Astrocyte of the spinal cord (primary cell): ENCODE measurements at regions not wholly inside any gene's neighbourhood (a gene's known extent, or its start where the extent isn't known, plus 50 kb on each side); places are given as distances from the start of the nearest gene placed in this dataset.
A peak's percentile ranks its signal among the peaks of the same experiment; 100 is the strongest.

Experiments used
- DNase-seq: peaks from one replicate; pipeline ENCODE4 v3.0.0; 2011; ENCODE audit warnings: low read depth, low spot score
- H3K4me3 ChIP-seq: 2 replicates; pipeline ENCODE4 v1.5.1; 2011; ENCODE audit warnings: low read depth, mild to moderate bottlenecking, low read length, moderate library complexity
- CTCF ChIP-seq: IDR thresholded peaks from 2 replicates; pipeline ENCODE4 v1.5.1; 2012; ENCODE audit warnings: low read depth, mild to moderate bottlenecking, low read length, inconsistent platforms
- in situ Hi-C: cut with HindIII; loops from 2 replicates; pipeline ENCODE4 v1.10.0; 2017; ENCODE audit warnings: low sequenced_read_pairs

GRCh38 chr11:13110145-13110544, 101.0 kb downstream of the RASSF10 start:
- H3K4me3 ChIP-seq, result no peak overlapping the region
- in situ Hi-C loops, result no loop called here
- no peak for DNase-seq
- TF ChIP-seq CTCF, result no peak

DNA sequence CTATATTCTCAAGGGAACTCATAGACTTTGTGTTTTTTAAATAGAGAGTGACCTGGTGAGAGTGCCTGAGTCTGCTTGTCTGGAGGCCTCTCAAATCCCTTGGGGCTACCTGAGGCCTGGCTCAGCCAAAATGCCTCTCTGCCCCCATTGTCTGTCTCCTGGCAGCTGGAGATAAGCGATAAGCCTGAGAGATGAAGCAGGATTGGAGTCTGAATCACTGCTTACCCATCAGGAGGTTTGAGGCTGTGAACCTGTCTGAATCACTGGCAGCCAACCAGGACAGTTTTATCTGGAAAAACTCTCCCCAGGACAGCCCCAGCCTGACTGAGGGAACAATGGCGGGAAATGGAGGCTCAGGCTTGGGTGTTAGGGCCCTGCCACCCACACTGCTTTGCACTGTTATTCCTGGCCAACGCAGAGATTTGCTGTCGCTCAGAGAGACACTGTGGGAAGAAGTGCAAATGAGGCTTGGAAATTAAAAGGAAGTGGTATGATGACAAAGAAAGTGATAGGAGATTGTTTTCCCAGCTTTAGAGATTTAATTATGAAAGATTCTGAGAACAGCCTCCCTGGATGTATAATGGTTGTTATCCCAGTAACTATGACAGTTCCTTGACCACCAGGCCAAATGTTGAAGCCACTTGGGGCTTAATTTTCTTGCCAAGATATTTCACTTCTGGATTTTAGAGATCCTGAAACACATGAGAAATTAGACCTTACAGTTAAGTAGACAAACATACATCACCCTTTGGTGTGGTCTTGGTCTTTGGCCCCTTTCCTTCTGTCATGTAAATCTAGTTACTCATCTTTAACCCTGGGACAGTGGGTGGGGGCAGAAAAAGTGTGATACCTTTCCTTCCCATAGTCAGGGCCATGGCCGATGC, 102.1 kb downstream of the RASSF10 start:
- peak; percentile 40 for DNase-seq
- TF ChIP-seq CTCF, result no peak
- in situ Hi-C loops, result no loop called here
- no peak overlapping the region for H3K4me3 ChIP-seq

GRCh38 chr11:13111813-13112130, 102.7 kb downstream of the RASSF10 start:
- in situ Hi-C loops, result no loop called here
- no peak overlapping the region for H3K4me3 ChIP-seq
- DNase-seq, result no peak
- TF ChIP-seq CTCF, result no peak

DNA sequence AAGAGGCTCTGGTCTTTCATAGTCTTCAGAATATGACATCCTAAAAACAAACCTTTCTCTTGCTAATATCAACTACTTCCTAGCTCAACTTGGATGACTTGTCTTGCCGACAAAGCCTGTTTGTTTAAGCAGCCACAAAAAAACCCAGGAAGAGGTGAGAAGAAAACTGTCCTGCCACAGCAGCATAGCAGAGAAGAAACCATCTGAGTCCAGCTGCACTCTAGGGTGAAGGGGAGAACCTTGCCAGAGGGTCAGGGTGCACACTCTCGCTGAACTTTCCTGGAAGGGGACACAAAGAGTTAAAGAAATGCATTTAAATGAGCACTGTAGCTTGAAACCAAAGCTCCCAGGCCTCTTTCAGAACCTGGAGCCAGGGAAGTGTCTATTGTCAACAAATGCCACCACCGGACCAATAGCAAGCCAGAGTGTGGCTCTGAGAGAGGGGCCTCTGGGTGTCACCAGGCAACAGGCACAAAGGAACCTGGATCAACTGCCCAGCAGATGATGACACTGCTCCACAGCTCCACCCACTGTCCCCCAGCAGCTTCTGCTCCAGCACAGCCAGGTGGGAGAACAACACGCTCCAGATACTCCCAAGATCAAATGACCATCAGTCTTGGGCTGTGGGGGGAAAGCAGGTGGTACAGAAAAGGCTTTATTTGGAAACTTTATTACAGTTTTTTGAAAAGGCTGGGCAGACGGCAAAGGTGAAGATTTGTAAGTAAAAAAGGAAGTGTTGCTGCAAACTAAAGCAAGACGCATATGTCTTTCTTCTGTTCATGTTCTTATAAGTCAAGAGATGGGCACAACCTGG, 105.7 kb downstream of the RASSF10 start:
- in situ Hi-C loops, result no loop called here
- DNase-seq, result no peak
- peak; percentile 20 for TF ChIP-seq CTCF

GRCh38 chr11:13115380-13115675, 106.2 kb downstream of the RASSF10 start:
- no peak overlapping the region for H3K4me3 ChIP-seq
- in situ Hi-C loops, result no loop called here
- no peak for TF ChIP-seq CTCF
- no peak for DNase-seq

More for the DNA sequence above, 105.7 kb downstream of the RASSF10 start:
- H3K4me3 ChIP-seq, result no peak overlapping the region

GRCh38 chr11:13116491-13116890, 107.4 kb downstream of the RASSF10 start:
- no peak for TF ChIP-seq CTCF
- DNase-seq, result no peak
- in situ Hi-C loops, result no loop called here
- no peak overlapping the region for H3K4me3 ChIP-seq
